Activated B cell treated with CpG ODN at 0.5 μM for 24 hours (primary cell): ENCODE measurements at regions not wholly inside any gene's neighbourhood (a gene's known extent, or its start where the extent isn't known, plus 50 kb on each side); places are given as distances from the start of the nearest gene placed in this dataset.
"Not testable (repeated sequence)": the region's sequence is repeated elsewhere in the genome, so short reads cannot be mapped to it uniquely, and the experiment has no call there.

Experiments used
- ATAC-seq: fragments of 200-7000 bp; cut with Tn5 transposase; one replicate; pipeline ENCODE4 v1.10.0; 2021; ENCODE audit warnings: low read depth, mild to moderate bottlenecking, moderate library complexity
- CTCF ChIA-PET: fragments of 350-600 bp; sonication (Branson Sonifier 250); formaldehyde crosslinking; loops from one replicate; lab custom pipeline; 2021; ENCODE audit warnings: antibody characterized with exemption; lab: Charles Lee
- POLR2A ChIA-PET: fragments of 350-600 bp; sonication (Branson Sonifier 250); formaldehyde crosslinking; loops from one replicate; lab custom pipeline; 2021; ENCODE audit warnings: antibody characterized with exemption; lab: Charles Lee
- DNase-seq: peaks from one replicate; pipeline ENCODE4 v3.0.0; 2022
- H3K27ac Mint-ChIP-seq: one replicate; pipeline ENCODE4 v1.8.0; 2020; ENCODE audit warnings: mixed read lengths
- H3K27me3 Mint-ChIP-seq: one replicate; pipeline ENCODE4 v1.8.0; 2021; ENCODE audit warnings: mixed read lengths
- H3K36me3 Mint-ChIP-seq: one replicate; pipeline ENCODE4 v1.8.0; 2021; ENCODE audit warnings: low read depth, mixed read lengths
- H3K4me1 Mint-ChIP-seq: one replicate; pipeline ENCODE4 v1.8.0; 2021; ENCODE audit warnings: mixed read lengths
- H3K4me3 Mint-ChIP-seq: one replicate; pipeline ENCODE4 v1.8.0; 2020; ENCODE audit warnings: mild to moderate bottlenecking, mixed read lengths
- H3K9me3 Mint-ChIP-seq: one replicate; pipeline ENCODE4 v1.8.0; 2020; ENCODE audit warnings: mixed read lengths
- CTCF ChIP-seq: fragments of 200-600 bp; IDR thresholded peaks from one replicate; pipeline ENCODE4 v1.8.0; 2022; ENCODE audit warnings: antibody characterized with exemption, mild to moderate bottlenecking
- intact Hi-C: fragments of 100-400 bp; cut with micrococcal nuclease; formaldehyde crosslinking; loops from one replicate; pipeline ENCODE4 v1.15.1; 2024

DNA sequence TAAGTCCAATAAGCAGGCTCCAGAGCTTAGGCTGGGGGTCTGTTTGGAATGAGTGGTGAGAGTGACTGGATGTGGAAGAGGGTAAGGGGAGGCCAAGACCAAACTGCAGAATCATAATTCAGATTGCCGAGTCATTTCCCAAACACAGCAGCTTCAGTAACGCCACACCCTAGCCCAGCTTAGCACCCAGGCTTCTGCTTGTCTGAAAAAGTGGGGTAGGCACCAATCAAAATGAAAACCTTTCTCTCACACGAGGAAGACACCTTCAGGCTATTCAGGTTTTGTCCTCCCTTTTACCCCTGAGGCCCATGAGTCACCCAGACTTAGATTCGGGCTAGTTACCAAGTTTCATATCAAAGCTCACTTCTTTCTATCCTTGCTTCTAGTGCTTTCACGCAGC is 306.1 kb downstream of the DAD1 start:
- Mint-ChIP-seq H3K27me3 (peaks cover 2% of the 10 kb centered on the region), H3K27ac (no peak overlapping the region), H3K4me3 (no peak overlapping the region), H3K36me3 (no peaks in the 10 kb centered on the region), H3K9me3 (peaks cover 2% of the 10 kb centered on the region), H3K4me1 (peaks cover 29% of the 10 kb centered on the region)
- no peak for TF ChIP-seq CTCF
- intact Hi-C loops: loop anchor here (2.0 kb wide), 1 partner anchor 20 kb away; no protein-coding TSS in a partner anchor
- no peak for DNase-seq
- ATAC-seq: peak; percentile 51
- CTCF ChIA-PET: interaction anchor here (0.6 kb wide), 1 partner anchor 383 kb away, joined by 5 read pairs; no protein-coding TSS in a partner anchor
- POLR2A ChIA-PET: interaction anchor here (1.1 kb wide), 1 partner anchor 605 kb away, joined by 6 read pairs; no protein-coding TSS in a partner anchor

DNA sequence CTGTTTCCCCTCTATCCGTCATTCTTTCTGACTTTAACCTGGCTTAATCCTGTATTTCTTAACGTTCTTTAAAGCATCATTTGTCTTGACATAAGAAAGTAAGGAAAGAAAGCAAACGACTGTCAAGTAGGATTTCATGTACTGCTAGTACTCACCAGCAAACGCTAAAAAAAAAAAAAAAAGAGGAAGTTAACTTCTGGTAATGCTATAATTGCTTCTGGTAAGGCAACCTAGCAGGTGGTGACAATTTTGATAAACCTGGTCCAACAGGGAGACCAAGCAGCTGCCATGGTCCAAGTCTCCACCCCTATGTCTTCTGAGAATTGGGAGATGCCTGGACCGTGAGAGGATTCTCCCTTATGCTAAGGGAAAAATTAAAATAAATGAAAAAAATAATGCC is 306.6 kb downstream of the DAD1 start:
- Mint-ChIP-seq H3K4me3 (peak overlapping the region; percentile 46), H3K4me1 (peaks cover 29% of the 10 kb centered on the region), H3K9me3 (peaks cover 2% of the 10 kb centered on the region), H3K36me3 (no peaks in the 10 kb centered on the region), H3K27me3 (no peaks in the 10 kb centered on the region), H3K27ac (no peak overlapping the region)
- ChIA-PET POLR2A (interaction anchor here (1.1 kb wide), 1 partner anchor 605 kb away, joined by 6 read pairs; no protein-coding TSS in a partner anchor), CTCF (interaction anchor here (0.6 to 1.1 kb wide), 2 partner anchors 60 to 383 kb away, joined by 3 to 5 read pairs; no protein-coding TSS in a partner anchor)
- DNase-seq (no peak), ATAC-seq (peak; percentile 75)
- intact Hi-C loops: loop anchor here (2.0 kb wide), 1 partner anchor 20 kb away; no protein-coding TSS in a partner anchor
- TF ChIP-seq CTCF: no peak

DNA sequence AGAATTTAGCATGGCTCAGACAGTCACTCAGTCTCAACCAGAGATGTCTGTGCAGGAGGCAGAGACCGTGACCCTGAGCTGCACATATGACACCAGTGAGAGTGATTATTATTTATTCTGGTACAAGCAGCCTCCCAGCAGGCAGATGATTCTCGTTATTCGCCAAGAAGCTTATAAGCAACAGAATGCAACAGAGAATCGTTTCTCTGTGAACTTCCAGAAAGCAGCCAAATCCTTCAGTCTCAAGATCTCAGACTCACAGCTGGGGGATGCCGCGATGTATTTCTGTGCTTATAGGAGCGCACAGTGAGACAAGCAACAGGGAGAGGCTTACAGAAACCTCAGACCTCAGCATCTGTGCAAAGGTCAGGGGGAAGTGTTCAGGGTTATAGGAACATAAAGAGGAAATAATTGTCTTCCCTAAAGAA is 307.6 kb downstream of the DAD1 start:
- H3K36me3 Mint-ChIP-seq, POLR2A ChIA-PET, H3K27me3 Mint-ChIP-seq, H3K4me3 Mint-ChIP-seq, DNase-seq, H3K9me3 Mint-ChIP-seq: not testable (repeated sequence)
- H3K4me1 Mint-ChIP-seq: peaks cover 31% of the 10 kb centered on the region
- intact Hi-C loops: loop anchor here (2.0 kb wide), 1 partner anchor 55 kb away; no protein-coding TSS in a partner anchor
- peak; percentile 20 for ATAC-seq
- H3K27ac Mint-ChIP-seq: peak overlapping the region; percentile 57
- CTCF ChIA-PET: interaction anchor here (1.1 to 1.7 kb wide), 2 partner anchors 9 to 59 kb away, joined by 3 to 4 read pairs; no protein-coding TSS in a partner anchor

DNA sequence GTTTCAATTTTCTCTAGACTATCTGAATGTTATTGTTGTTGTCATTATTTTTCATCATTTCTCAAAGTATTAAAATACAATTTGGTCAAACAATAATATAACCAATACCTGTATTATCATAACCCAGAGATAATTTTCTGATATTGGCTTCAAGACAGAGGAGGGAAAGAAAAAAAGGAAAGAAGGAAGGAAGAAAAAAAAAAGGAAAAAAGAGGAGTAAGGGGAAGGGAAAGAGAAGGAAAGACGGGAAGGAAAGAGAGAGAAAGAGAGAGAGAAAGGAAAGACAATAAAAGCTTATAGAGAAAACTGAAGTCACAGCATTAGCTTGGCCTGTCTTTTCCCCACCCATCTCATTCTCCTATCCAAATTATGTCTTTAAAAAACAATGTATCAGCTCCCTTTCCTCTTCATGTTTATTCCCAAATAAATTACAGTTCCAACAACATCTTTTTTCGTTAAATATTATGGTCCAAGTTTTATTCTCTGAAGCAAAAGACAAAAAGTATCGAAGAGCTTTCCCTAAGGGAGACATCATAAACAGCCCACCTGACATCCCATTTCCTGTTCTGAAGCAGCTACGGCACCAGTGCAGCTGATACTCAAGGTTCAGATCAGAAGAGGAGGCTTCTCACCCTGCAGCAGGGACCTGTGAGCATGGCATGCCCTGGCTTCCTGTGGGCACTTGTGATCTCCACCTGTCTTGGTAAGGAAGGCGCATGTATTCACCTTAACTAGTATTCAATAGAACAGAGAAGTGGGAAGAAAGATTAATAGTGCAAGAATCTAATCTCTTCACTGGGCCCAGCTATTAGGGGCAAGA is 308.3 kb downstream of the DAD1 start:
- Mint-ChIP-seq H3K9me3 (peaks cover 2% of the 10 kb centered on the region), H3K4me3 (no peak overlapping the region), H3K36me3 (no peaks in the 10 kb centered on the region), H3K27me3 (peaks cover 12% of the 10 kb centered on the region), H3K27ac (no peak overlapping the region), H3K4me1 (peaks cover 31% of the 10 kb centered on the region)
- ChIA-PET CTCF (interaction anchor here (1.0 to 1.7 kb wide), 4 partner anchors 9 to 95 kb away, joined by 3 to 4 read pairs (median 4); no protein-coding TSS in a partner anchor), POLR2A (interaction anchor here (1.2 kb wide), 1 partner anchor 104 kb away, joined by 3 read pairs; no protein-coding TSS in a partner anchor)
- intact Hi-C loops: loop anchor here (2.0 kb wide), 1 partner anchor 54 kb away; no protein-coding TSS in a partner anchor
- ATAC-seq (no peak), DNase-seq (no peak)
- TF ChIP-seq CTCF: no peak

DNA sequence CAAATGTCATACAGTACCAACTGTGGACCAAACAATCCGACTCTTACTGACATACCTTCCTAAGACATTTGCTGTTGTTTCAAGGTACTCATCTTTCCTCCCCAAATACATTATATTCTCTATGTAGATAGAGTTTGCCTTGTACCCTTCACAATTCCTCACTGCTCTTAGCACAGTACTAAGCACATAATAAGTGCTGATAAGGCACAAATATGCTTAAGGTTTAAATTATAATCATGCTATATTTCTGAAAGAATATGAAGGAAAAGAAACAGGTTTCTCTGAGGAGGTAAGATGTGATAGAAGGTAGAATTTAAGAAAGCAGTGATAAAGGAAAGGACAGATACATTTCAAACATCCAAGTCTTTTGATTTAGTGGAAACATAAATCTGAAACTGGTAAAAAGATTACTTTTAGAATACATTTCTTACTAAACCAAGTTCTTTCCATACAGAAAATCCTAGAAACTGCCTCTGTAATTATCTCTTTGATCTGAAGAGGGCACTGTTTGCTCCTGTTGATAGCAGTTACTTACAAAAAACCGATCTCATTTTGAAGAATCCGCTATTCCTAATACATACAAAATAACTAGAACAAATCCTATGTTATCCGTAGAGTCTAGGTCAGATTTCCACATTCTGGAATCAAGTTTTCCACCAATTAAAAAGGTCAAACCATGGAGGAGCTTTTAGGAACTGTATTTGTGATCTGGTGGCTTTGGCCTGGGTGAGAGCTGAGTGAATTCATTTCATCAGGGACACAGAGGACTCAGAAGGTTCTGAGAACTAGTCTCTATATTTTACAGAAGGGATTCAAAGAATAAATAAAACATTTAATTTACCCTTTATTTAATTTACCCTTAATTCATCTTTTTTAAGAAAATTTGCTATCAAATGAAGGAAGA is 311.9 kb downstream of the DAD1 start:
- ChIA-PET POLR2A (no interaction called here), CTCF (interaction anchor here (1.0 to 1.4 kb wide), 4 partner anchors 11 to 98 kb away, joined by 3 to 11 read pairs (median 4); no protein-coding TSS in a partner anchor)
- Mint-ChIP-seq H3K27me3 (peaks cover 25% of the 10 kb centered on the region), H3K27ac (no peak overlapping the region), H3K4me3 (no peak overlapping the region), H3K4me1 (peaks cover 15% of the 10 kb centered on the region), H3K9me3 (no peaks in the 10 kb centered on the region), H3K36me3 (no peaks in the 10 kb centered on the region)
- no peak for TF ChIP-seq CTCF
- DNase-seq (no peak), ATAC-seq (no peak)
- intact Hi-C loops: loop anchor here (5.0 kb wide), 1 partner anchor 35 kb away; no protein-coding TSS in a partner anchor
